T-cell (primary cell): ENCODE measurements at regions not wholly inside any gene's neighbourhood (a gene's known extent, or its start where the extent isn't known, plus 50 kb on each side); places are given as distances from the start of the nearest gene placed in this dataset.

Experiments used
- ATAC-seq, 4 experiments: fragments of 200-7000 bp in 3 of 4; fragments of 150-1000 bp in 1 of 4; cut with Tn5 transposase; replicated peaks in 1 of 4; 1 replicate in 3 of 4; 2 replicates in 1 of 4; pipeline ENCODE4 v1.10.0; 2021; ENCODE audit warnings: moderate library complexity in 3 of 4, mild to moderate bottlenecking in 2 of 4, moderate number of reproducible peaks in 1 of 4
- CTCF ChIA-PET, 2 donors: fragments of 300-600 bp; sonication (Branson Sonifier 250); formaldehyde crosslinking; loops; one replicate each; lab custom pipeline; 2022; ENCODE audit warnings: antibody characterized with exemption in 2 of 2; lab: Charles Lee
- POLR2A ChIA-PET, 2 donors: fragments of 300-600 bp; sonication (Branson Sonifier 250); formaldehyde crosslinking; loops; one replicate each; lab custom pipeline; 2022; ENCODE audit warnings: antibody characterized with exemption in 2 of 2; lab: Charles Lee
- DNase-seq, 35 experiments: peaks; one replicate each; pipeline versions ENCODE4 v3.0.0 to v3.0.0-alpha.2; 2013 to 2023
- H3K27ac ChIP-seq: one replicate; pipeline ENCODE4 v1.5.1; 2013; ENCODE audit warnings: low read length
- H3K27me3 ChIP-seq, 2 experiments: replicated peaks in 1 of 2; 1 replicate in 1 of 2; 2 replicates in 1 of 2; pipeline versions ENCODE4 v1.6.1 to v1.7.0; 2013; ENCODE audit warnings: low read length in 1 of 2, mixed read lengths in 1 of 2; ENCODE audit not compliant: control insufficient read depth in 2 of 2, insufficient read depth in 2 of 2; ENCODE audit errors: extremely low read depth in 1 of 2
- H3K36me3 ChIP-seq, 2 donors: 1 replicate in 1 of 2; 2 replicates in 1 of 2; pipeline versions ENCODE4 v1.6.1 to v1.7.0; 2013; ENCODE audit warnings: low read length in 1 of 2; ENCODE audit not compliant: control insufficient read depth in 2 of 2, insufficient read depth in 1 of 2; ENCODE audit errors: extremely low read depth in 1 of 2
- H3K4me1 ChIP-seq, 2 experiments: 1 replicate in 1 of 2; 2 replicates in 1 of 2; pipeline versions ENCODE4 v1.6.1 to v1.7.0; 2013; ENCODE audit warnings: low read length in 2 of 2, mixed read lengths in 1 of 2; ENCODE audit not compliant: insufficient read depth in 2 of 2, control insufficient read depth in 1 of 2; ENCODE audit errors: extremely low read depth in 1 of 2
- H3K4me3 ChIP-seq, 2 donors: 1 replicate in 1 of 2; 2 replicates in 1 of 2; pipeline versions ENCODE4 v1.5.1 to v1.7.0; 2013; ENCODE audit warnings: mild to moderate bottlenecking in 2 of 2, low read length in 1 of 2, moderate library complexity in 1 of 2; ENCODE audit not compliant: control insufficient read depth in 1 of 2; ENCODE audit errors: extremely low read depth in 1 of 2
- H3K9me3 ChIP-seq: 2 replicates; pipeline ENCODE4 v1.7.0; 2013
- H3K27ac Mint-ChIP-seq, 2 donors: one replicate each; pipeline ENCODE4 v1.8.0; 2020 to 2021; ENCODE audit warnings: mild to moderate bottlenecking in 2 of 2, mixed read lengths in 2 of 2
- H3K27me3 Mint-ChIP-seq, 2 donors: one replicate each; pipeline ENCODE4 v1.8.0; 2021 to 2022; ENCODE audit warnings: mixed read lengths in 2 of 2
- H3K36me3 Mint-ChIP-seq: one replicate; pipeline ENCODE4 v1.8.0; 2021; ENCODE audit warnings: mixed read lengths
- H3K4me1 Mint-ChIP-seq, 3 donors: one replicate each; pipeline ENCODE4 v1.8.0; 2020 to 2022; ENCODE audit warnings: mixed read lengths in 3 of 3, mild to moderate bottlenecking in 1 of 3
- H3K4me3 Mint-ChIP-seq, 3 donors: one replicate each; pipeline ENCODE4 v1.8.0; 2020 to 2022; ENCODE audit warnings: mild to moderate bottlenecking in 3 of 3, mixed read lengths in 3 of 3, moderate library complexity in 3 of 3
- H3K9me3 Mint-ChIP-seq, 3 donors: one replicate each; pipeline ENCODE4 v1.8.0; 2020 to 2022; ENCODE audit warnings: mixed read lengths in 3 of 3
- WGBS: methylation state at CpG from one replicate; pipeline ENCODE4 v1.1.5; 2013; ENCODE audit warnings: missing lambda C conversion rate; ENCODE audit not compliant: insufficient coverage; 5-methylcytosine and 5-hydroxymethylcytosine counted together

DNA sequence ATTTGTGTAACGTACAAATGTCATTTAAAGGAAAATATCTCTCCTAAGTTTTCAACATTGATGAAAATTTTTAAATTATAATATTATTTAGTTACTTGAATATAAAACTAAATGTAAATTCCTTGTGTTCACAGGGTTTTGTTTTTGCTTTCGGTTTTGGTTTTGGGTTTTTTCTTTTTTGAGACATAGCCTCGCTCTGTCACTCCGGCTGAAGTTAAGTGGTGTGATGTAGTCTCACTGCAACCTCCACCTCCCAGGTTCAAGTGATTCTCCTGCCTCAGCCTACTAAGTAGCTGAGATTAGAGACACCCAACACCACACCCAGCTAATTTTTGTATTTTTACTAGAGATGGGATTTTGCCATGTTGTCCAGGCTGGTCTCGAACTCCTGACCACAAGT lies 79.3 kb upstream of the TCF12 start:
- DNase-seq (no peak), ATAC-seq (no peak)
- H3K4me3 Mint-ChIP-seq: no peak overlapping the region
- no peak overlapping the region for H3K27ac ChIP-seq
- H3K4me1 Mint-ChIP-seq: peaks cover 0 to 10% (median 3%) of the 10 kb centered on the region in 3 donors
- no peaks in the 10 kb centered on the region for H3K9me3 ChIP-seq
- H3K27ac Mint-ChIP-seq: no peak overlapping the region
- WGBS: 83% methylated on average over 1 of the region's 5 CpGs
- peaks cover 0 to 6% of the 10 kb centered on the region in 2 donors for H3K27me3 Mint-ChIP-seq
- H3K4me1 ChIP-seq: no peaks in the 10 kb centered on the region
- H3K36me3 Mint-ChIP-seq: no peaks in the 10 kb centered on the region
- no peaks in the 10 kb centered on the region for H3K9me3 Mint-ChIP-seq
- H3K27me3 ChIP-seq: no peaks in the 10 kb centered on the region
- no peak overlapping the region for H3K4me3 ChIP-seq
- H3K36me3 ChIP-seq: no peaks in the 10 kb centered on the region
- ChIA-PET CTCF (no interaction called here), POLR2A (no interaction called here)

DNA sequence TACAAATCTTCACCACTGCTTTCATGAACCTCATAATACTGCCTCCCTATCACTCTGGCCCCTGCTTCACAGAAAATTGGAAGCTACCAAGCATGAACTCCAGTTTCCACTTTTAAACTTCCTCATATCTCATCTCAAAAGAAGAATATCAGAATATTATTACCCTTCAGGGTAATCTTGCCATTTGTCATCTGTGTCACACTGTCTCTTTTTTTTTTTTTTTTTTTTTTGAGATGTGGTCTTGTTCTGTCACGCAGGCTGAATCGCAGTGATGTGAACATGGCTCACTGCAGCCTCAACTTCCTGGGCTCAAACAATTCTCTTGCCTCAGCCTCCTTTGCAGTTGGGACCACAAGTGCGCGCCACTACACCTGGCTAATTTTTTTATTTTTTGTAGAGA lies 80.4 kb upstream of the TCF12 start:
- Mint-ChIP-seq H3K36me3 (no peaks in the 10 kb centered on the region), H3K27me3 (peaks cover 0 to 6% of the 10 kb centered on the region in 2 donors), H3K9me3 (no peaks in the 10 kb centered on the region), H3K4me1 (peaks cover 0 to 10% (median 3%) of the 10 kb centered on the region in 3 donors), H3K27ac (no peak overlapping the region), H3K4me3 (no peak overlapping the region)
- no peak overlapping the region for H3K4me3 ChIP-seq
- ChIA-PET POLR2A (no interaction called here), CTCF (no interaction called here)
- H3K4me1 ChIP-seq: no peaks in the 10 kb centered on the region
- no peaks in the 10 kb centered on the region for H3K9me3 ChIP-seq
- no peaks in the 10 kb centered on the region for H3K27me3 ChIP-seq
- WGBS: no CpG with 5 or more reads among the region's 4 CpGs
- no peaks in the 10 kb centered on the region for H3K36me3 ChIP-seq
- DNase-seq: no peak
- ATAC-seq: no peak
- H3K27ac ChIP-seq: no peak overlapping the region

DNA sequence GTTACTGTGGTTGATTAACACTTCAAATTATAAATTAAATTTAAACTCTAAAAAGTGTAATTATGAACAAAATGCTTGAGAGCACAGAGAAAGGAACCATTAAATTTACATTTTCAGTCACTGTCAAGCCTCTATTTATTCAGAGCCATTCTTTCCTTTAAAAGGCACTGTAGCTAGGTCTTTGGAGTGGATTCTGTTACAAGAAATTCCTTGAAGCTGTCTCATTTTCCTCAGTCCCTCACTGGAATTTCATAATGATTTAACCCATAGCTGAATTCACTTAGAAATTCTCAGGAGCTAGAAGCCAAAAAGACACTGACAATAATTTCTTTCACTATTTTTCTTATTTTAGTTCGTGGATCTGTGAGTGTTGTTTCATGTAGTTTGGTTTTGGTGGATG lies 81.2 kb upstream of the TCF12 start:
- ATAC-seq (no peak), DNase-seq (no peak)
- Histone ChIP-seq H3K27ac (no peak overlapping the region), H3K27me3 (no peaks in the 10 kb centered on the region), H3K4me3 (no peak overlapping the region), H3K4me1 (no peaks in the 10 kb centered on the region), H3K36me3 (no peaks in the 10 kb centered on the region), H3K9me3 (no peaks in the 10 kb centered on the region)
- Mint-ChIP-seq H3K4me1 (peaks cover 0 to 10% (median 3%) of the 10 kb centered on the region in 3 donors), H3K9me3 (no peaks in the 10 kb centered on the region), H3K36me3 (no peaks in the 10 kb centered on the region), H3K4me3 (no peak overlapping the region), H3K27me3 (peaks cover 0 to 6% of the 10 kb centered on the region in 2 donors), H3K27ac (no peak overlapping the region)
- ChIA-PET POLR2A (no interaction called here), CTCF (no interaction called here)
- no CpG with 5 or more reads among the region's 1 CpG for WGBS

DNA sequence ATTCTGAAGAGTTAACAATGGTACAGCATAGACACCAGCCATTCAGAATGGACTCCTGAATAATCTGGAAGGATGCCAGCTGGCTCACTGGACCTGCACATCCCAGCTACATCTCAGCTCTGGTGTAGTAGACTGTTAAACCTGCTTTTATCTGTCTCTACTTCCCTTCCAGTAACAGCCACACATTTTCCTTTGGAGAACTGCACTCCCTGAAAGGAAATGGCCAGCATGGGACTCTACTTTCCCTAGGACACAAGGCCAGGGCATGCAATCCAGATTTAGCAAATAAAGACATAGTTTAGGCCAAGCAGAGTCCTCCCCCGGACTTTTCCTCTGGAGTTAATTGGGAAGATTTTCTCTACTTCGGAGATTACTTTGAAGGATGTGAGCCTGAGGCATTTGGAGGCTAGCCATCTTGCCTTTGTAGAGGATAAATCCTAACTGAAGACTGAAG lies 82.7 kb upstream of the TCF12 start:
- no peak for ATAC-seq
- peaks cover 0 to 6% of the 10 kb centered on the region in 2 donors for H3K27me3 Mint-ChIP-seq
- ChIA-PET POLR2A (no interaction called here), CTCF (no interaction called here)
- no peak overlapping the region for H3K27ac Mint-ChIP-seq
- Histone ChIP-seq H3K27me3 (no peaks in the 10 kb centered on the region), H3K9me3 (no peaks in the 10 kb centered on the region), H3K4me1 (no peaks in the 10 kb centered on the region), H3K36me3 (no peaks in the 10 kb centered on the region), H3K27ac (no peak overlapping the region), H3K4me3 (no peak overlapping the region)
- peaks cover 0 to 10% (median 3%) of the 10 kb centered on the region in 3 donors for H3K4me1 Mint-ChIP-seq
- 100% methylated on average over 2 of the region's 2 CpGs for WGBS
- H3K36me3 Mint-ChIP-seq: no peaks in the 10 kb centered on the region
- H3K9me3 Mint-ChIP-seq: no peaks in the 10 kb centered on the region
- H3K4me3 Mint-ChIP-seq: no peak overlapping the region
- DNase-seq: no peak

DNA sequence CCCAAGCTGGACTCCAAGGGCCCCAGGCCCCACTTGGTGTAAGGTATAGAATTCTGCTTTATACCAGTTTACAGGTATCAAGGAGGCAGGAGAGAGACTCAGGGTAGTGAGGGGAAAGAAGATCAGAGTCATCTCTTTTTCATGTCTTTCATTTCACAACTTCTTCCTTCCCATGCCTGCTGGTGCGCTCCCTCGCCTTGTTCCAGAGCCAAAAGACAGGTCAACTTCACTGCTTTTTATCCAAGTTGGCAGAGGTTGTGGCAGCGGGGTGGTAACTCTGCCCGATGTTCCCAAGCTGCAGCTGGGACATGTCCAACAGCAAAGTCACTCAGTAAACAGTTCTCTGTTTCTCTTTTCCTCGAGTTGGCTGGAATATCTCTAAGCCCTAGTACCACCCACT lies 86.3 kb upstream of the TCF12 start:
- H3K36me3 ChIP-seq: no peaks in the 10 kb centered on the region

DNA sequence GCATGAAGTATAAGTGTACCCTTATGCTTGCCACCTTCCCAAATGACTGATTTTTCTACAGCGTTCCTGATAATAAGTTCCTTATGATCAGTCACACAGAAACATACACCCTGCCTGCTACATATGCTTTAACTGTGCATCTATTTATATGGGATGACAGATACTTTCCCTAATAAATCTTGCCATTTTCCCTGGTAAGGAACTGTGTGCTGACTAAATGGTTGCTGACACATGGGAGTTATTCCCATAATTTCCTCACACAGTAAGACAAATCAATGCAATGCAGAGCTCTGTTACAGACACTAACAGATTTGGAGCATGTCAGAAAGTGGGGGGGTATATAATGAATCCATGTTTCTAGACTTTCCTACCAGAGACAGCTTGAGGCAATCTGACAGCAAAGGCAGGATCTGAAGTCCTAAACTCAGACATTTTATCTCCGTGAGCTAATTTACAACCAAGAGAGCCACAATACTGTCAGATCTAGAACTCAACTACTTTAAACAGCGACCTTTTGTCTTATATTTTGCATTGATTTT lies 86.9 kb upstream of the TCF12 start:
- Histone ChIP-seq H3K9me3 (no peaks in the 10 kb centered on the region), H3K36me3 (no peaks in the 10 kb centered on the region), H3K4me3 (no peak overlapping the region), H3K4me1 (no peaks in the 10 kb centered on the region), H3K27ac (no peak overlapping the region), H3K27me3 (no peaks in the 10 kb centered on the region)
- Mint-ChIP-seq H3K9me3 (no peaks in the 10 kb centered on the region), H3K4me1 (no peaks in the 10 kb centered on the region), H3K27ac (no peak overlapping the region), H3K36me3 (no peaks in the 10 kb centered on the region), H3K4me3 (no peak overlapping the region), H3K27me3 (no peaks in the 10 kb centered on the region)
- POLR2A ChIA-PET: no interaction called here
- CTCF ChIA-PET: no interaction called here
- ATAC-seq: no peak
- DNase-seq: no peak
- no CpG with 5 or more reads among the region's 3 CpGs for WGBS

More for the DNA sequence above, 86.3 kb upstream of the TCF12 start:
- Histone ChIP-seq H3K4me3 (no peak overlapping the region), H3K27me3 (no peaks in the 10 kb centered on the region), H3K27ac (no peak overlapping the region), H3K4me1 (no peaks in the 10 kb centered on the region), H3K9me3 (no peaks in the 10 kb centered on the region)
- Mint-ChIP-seq H3K4me3 (no peak overlapping the region), H3K9me3 (no peaks in the 10 kb centered on the region), H3K36me3 (no peaks in the 10 kb centered on the region), H3K4me1 (no peaks in the 10 kb centered on the region), H3K27me3 (no peaks in the 10 kb centered on the region), H3K27ac (no peak overlapping the region)
- no peak for ATAC-seq
- ChIA-PET CTCF (no interaction called here), POLR2A (no interaction called here)
- 100% methylated on average over 4 of the region's 5 CpGs for WGBS
- DNase-seq: no peak

DNA sequence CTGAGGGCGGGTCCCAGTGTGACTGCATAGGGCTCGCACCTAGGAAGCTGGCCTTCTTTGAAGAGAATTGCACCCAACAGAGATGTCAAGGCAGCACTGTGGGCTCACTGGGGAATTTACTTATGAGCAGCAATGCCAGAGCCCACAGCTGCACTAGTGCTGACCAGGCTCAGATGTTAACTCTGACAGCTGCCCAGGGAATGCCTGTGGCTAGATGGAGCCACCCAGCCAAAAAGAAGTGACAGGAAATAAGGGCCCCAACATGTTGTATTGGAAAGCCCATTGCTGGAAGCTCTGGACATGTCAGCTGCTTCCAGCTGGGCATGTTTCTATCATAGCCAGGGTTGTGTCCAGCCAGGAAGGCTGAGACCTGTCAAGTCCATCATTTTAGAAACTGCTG lies 90.9 kb upstream of the ZNF280D start:
- H3K4me1 ChIP-seq: no peaks in the 10 kb centered on the region
- ATAC-seq: no peak
- CTCF ChIA-PET: interaction anchor here in 1 of 2 donors (0.6 kb wide), 1 partner anchor 327 kb away, joined by 8 read pairs; no protein-coding TSS in a partner anchor
- 94% methylated on average over 2 of the region's 2 CpGs for WGBS
- H3K27ac ChIP-seq: no peak overlapping the region
- Mint-ChIP-seq H3K4me1 (no peaks in the 10 kb centered on the region), H3K36me3 (no peaks in the 10 kb centered on the region), H3K27me3 (peaks cover 0 to 4% of the 10 kb centered on the region in 2 donors), H3K27ac (no peak overlapping the region), H3K4me3 (no peak overlapping the region), H3K9me3 (no peaks in the 10 kb centered on the region)
- peaks cover 0 to 6% of the 10 kb centered on the region in 2 experiments for H3K27me3 ChIP-seq
- no peak for DNase-seq
- no peaks in the 10 kb centered on the region for H3K36me3 ChIP-seq
- no peak overlapping the region for H3K4me3 ChIP-seq
- no peaks in the 10 kb centered on the region for H3K9me3 ChIP-seq
- POLR2A ChIA-PET: no interaction called here
